ENCODE measurements at regions not wholly inside any gene's neighbourhood (a gene's known extent, or its start where the extent isn't known, plus 50 kb on each side); places are given as distances from the start of the nearest gene placed in this dataset.

DNA sequence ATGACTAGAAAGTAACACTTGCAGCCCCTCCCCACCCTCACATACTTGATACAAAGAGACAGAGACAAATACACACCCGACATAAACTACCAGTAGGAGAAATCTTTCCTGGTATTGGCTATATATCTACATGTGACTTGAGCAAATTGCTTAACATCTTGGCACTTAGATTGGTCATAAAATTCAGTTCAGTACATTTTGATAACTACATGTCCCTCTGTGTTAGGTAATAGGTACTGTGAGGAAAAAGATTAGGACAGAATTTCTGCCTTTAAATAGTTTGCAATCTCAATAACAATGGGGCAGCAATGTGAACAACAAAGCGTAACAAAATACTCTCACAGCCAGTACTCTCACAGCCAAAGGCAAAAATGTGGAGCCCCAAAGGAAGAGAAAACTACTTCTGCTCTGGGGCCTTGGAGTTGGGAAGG is 670.0 kb upstream of the ACVR2A start:
- DNase-seq = no peak
- CTCF ChIA-PET = no interaction called here
- no peaks in the 10 kb centered on the region for H3K36me3 Mint-ChIP-seq (ENCODE audit: low read depth)
- POLR2A ChIA-PET = no interaction called here
- no peaks in the 10 kb centered on the region for H3K9me3 Mint-ChIP-seq
- TF ChIP-seq, protein P1, sequence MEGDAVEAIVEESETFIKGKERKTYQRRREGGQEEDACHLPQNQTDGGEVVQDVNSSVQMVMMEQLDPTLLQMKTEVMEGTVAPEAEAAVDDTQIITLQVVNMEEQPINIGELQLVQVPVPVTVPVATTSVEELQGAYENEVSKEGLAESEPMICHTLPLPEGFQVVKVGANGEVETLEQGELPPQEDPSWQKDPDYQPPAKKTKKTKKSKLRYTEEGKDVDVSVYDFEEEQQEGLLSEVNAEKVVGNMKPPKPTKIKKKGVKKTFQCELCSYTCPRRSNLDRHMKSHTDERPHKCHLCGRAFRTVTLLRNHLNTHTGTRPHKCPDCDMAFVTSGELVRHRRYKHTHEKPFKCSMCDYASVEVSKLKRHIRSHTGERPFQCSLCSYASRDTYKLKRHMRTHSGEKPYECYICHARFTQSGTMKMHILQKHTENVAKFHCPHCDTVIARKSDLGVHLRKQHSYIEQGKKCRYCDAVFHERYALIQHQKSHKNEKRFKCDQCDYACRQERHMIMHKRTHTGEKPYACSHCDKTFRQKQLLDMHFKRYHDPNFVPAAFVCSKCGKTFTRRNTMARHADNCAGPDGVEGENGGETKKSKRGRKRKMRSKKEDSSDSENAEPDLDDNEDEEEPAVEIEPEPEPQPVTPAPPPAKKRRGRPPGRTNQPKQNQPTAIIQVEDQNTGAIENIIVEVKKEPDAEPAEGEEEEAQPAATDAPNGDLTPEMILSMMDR (IDR thresholded peaks at IDR 0.05) = no peak
- H3K27ac Mint-ChIP-seq = no peak overlapping the region
- H3K4me3 Mint-ChIP-seq = no peak overlapping the region
- no peaks in the 10 kb centered on the region for H3K4me1 Mint-ChIP-seq
- no peaks in the 10 kb centered on the region for H3K27me3 Mint-ChIP-seq
- intact Hi-C loops (cut with micrococcal nuclease) = no loop called here
- ATAC-seq (ENCODE audit: low read depth) = no peak

DNA sequence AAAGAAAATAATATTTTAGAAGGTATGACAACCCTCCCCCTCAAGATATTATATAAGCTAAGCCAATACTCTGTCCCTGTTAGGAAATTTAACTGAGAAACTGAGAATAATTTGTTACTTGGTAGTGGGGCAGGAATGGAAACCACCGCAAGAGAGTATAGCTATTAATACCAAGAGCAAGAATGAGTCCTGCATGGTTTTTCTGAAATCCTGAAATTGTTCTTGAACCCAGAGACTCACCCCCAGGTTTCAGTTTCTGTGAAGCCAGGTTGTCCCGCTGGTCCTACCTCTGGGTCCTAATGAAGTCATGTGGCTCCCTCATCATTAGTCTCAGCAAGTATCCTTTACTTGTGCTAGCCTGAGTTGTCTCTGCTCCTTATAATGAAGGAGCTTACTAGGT is 671.0 kb upstream of the ACVR2A start:
- Mint-ChIP-seq H3K4me1 (no peaks in the 10 kb centered on the region), H3K36me3 (ENCODE audit: low read depth) (no peaks in the 10 kb centered on the region), H3K27ac (no peak overlapping the region), H3K9me3 (no peaks in the 10 kb centered on the region), H3K27me3 (no peaks in the 10 kb centered on the region), H3K4me3 (no peak overlapping the region)
- DNase-seq = no peak
- intact Hi-C loops (cut with micrococcal nuclease) = no loop called here
- TF ChIP-seq, protein P1 (IDR thresholded peaks at IDR 0.05) = no peak
- ATAC-seq (ENCODE audit: low read depth) = no peak
- CTCF ChIA-PET = no interaction called here
- POLR2A ChIA-PET = no interaction called here

DNA sequence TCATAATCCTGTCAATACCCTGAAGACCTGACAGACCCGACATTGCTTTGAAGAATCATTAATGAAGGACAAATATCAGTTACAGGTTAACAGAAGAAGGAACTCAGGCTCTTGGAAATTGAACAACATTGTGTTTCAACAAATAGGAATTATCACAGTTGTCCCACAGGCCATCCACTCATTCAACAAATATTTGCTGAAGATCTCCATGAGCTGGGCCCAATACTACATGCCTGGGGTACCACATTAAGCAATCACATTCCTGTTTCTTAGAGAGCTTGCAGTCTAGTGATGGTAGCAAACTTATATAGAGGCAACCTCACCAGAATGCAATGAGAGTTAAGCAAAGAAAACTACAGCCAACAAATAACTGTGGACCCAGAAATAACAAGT is 671.6 kb upstream of the ACVR2A start:
- H3K36me3 Mint-ChIP-seq (ENCODE audit: low read depth) = no peaks in the 10 kb centered on the region
- ChIA-PET CTCF (no interaction called here), POLR2A (no interaction called here)
- no peaks in the 10 kb centered on the region for H3K9me3 Mint-ChIP-seq
- ATAC-seq (ENCODE audit: low read depth) (no peak), DNase-seq (no peak)
- H3K27me3 Mint-ChIP-seq = no peaks in the 10 kb centered on the region
- intact Hi-C loops (cut with micrococcal nuclease) = no loop called here
- no peaks in the 10 kb centered on the region for H3K4me1 Mint-ChIP-seq
- TF ChIP-seq, protein P1 (IDR thresholded peaks at IDR 0.05) = no peak
- H3K4me3 Mint-ChIP-seq = no peak overlapping the region
- no peak overlapping the region for H3K27ac Mint-ChIP-seq

DNA sequence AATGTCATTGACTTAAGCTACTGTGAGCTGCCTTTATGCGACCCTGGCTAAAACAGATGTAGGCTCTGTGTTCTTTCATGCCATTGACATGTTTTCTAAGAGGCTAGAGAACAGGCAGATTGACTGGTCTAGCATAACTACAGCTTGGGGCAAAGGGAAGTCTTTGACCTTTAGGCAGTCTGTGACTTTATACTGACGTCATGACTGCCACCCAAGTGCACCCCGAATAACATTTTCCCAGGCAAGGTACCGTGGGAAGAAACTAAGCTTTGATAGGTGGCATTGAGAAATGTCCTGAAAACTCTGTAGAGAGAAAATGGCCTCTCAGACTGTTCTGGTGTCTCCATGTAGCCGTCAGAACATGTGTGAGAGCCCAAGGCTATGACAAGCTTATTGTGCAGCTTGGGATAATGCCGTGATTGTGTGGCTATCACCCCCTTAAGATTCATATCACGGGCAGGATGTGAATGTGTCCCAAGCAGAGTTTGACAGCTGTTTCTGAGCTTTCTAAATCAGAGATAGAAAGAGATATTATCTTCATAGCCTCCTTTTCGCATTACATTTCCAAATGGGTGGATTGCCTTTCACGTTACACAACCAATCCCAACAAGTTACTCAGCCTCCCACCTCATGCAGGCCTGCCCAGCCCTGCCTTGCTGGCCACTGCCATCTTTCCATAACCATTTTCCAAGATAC is 672.2 kb upstream of the ACVR2A start:
- Mint-ChIP-seq H3K4me3 (no peak overlapping the region), H3K27ac (no peak overlapping the region), H3K36me3 (ENCODE audit: low read depth) (no peaks in the 10 kb centered on the region), H3K4me1 (no peaks in the 10 kb centered on the region), H3K27me3 (no peaks in the 10 kb centered on the region), H3K9me3 (no peaks in the 10 kb centered on the region)
- TF ChIP-seq, protein P1 (IDR thresholded peaks at IDR 0.05) = no peak
- intact Hi-C loops (cut with micrococcal nuclease) = no loop called here
- ChIA-PET CTCF (no interaction called here), POLR2A (no interaction called here)
- ATAC-seq (ENCODE audit: low read depth) = no peak
- DNase-seq = no peak

DNA sequence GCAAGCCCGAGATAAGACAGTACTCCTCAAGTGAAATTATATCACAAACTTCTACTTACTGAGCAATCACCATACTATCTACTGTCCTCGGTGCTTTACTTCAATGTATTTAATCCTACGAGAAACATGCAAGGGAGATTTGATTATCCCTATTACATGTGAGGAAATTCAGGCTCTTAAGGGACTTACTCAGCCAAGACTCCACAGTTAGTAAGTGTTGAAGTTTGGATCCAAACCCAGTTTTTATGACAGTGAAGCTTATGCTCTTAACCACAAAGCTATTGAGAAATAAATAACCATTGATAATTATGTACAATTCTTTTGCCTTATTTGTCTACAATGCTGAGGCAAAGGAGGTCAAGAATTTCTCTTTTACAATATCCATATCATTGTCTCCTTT is 672.9 kb upstream of the ACVR2A start:
- Mint-ChIP-seq H3K4me3 (no peak overlapping the region), H3K27ac (no peak overlapping the region), H3K36me3 (ENCODE audit: low read depth) (no peaks in the 10 kb centered on the region), H3K27me3 (no peaks in the 10 kb centered on the region), H3K9me3 (no peaks in the 10 kb centered on the region), H3K4me1 (no peaks in the 10 kb centered on the region)
- TF ChIP-seq, protein P1 (IDR thresholded peaks at IDR 0.05) = no peak
- ATAC-seq (ENCODE audit: low read depth) (no peak), DNase-seq (no peak)
- POLR2A ChIA-PET = no interaction called here
- CTCF ChIA-PET = no interaction called here
- intact Hi-C loops (cut with micrococcal nuclease) = no loop called here
